MM.1S (cell line): ENCODE measurements at regions not wholly inside any gene's neighbourhood (a gene's known extent, or its start where the extent isn't known, plus 50 kb on each side); places are given as distances from the start of the nearest gene placed in this dataset.

Source experiments
- EZH2 ChIP-seq: fragments of 300-600 bp; sonication (generic); optimal IDR thresholded peaks from 2 replicates; pipeline ENCODE3; 2017; ENCODE audit warnings: low read depth, mild to moderate bottlenecking, antibody characterized with exemption, low read length, mixed read lengths
- EZH2phosphoT487 ChIP-seq: fragments of 300-600 bp; sonication (generic); IDR thresholded peaks from 2 replicates; pipeline ENCODE4 v1.6.1; 2018; ENCODE audit warnings: antibody characterized with exemption, low read length
- TF ChIP-seq, protein P1 (sequence below): fragments of 300-600 bp; sonication (generic); IDR thresholded peaks from 2 replicates; pipeline ENCODE4 v1.5.1; 2016; ENCODE audit warnings: antibody characterized with exemption, low read length, mixed read lengths

DNA sequence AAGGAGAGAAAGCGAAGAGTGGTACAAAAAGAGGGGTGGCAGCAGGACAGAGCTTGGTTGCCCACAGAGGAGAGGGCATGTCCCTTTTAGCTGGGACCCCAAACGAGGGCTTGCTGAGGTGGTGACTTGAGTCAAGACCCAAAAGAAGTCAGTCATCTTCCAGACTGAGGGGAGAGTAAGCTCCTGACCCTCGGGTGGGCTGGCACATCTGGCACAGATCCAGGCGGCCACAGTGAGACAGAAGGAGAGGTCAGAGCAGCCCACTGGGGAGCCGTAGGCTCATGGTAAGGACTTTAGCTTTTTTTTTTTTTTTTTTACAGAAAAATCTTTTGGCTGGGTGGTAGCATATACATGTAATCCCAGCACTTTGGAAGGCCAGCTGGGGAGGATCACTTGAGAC is 77.9 kb upstream of the ST6GAL2 start:
- TF ChIP-seq, protein P1, sequence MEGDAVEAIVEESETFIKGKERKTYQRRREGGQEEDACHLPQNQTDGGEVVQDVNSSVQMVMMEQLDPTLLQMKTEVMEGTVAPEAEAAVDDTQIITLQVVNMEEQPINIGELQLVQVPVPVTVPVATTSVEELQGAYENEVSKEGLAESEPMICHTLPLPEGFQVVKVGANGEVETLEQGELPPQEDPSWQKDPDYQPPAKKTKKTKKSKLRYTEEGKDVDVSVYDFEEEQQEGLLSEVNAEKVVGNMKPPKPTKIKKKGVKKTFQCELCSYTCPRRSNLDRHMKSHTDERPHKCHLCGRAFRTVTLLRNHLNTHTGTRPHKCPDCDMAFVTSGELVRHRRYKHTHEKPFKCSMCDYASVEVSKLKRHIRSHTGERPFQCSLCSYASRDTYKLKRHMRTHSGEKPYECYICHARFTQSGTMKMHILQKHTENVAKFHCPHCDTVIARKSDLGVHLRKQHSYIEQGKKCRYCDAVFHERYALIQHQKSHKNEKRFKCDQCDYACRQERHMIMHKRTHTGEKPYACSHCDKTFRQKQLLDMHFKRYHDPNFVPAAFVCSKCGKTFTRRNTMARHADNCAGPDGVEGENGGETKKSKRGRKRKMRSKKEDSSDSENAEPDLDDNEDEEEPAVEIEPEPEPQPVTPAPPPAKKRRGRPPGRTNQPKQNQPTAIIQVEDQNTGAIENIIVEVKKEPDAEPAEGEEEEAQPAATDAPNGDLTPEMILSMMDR = no peak
- TF ChIP-seq EZH2phosphoT487 = no peak
- no peak for TF ChIP-seq EZH2
